ENCODE measurements at regions not wholly inside any gene's neighbourhood (a gene's known extent, or its start where the extent isn't known, plus 50 kb on each side); places are given as distances from the start of the nearest gene placed in this dataset.

GRCh38 chr12:105423237-105423636 is 92.7 kb downstream of the C12orf75 start:
- no peak for TF ChIP-seq POLR2A (IDR thresholded peaks at IDR 0.05; ENCODE audit: low read length)
- TF ChIP-seq GATA1 (IDR thresholded peaks at IDR 0.05; ENCODE audit: low read depth, low read length): no peak

Measured in erythroblast (primary cell).